ENCODE measurements at regions not wholly inside any gene's neighbourhood (a gene's known extent, or its start where the extent isn't known, plus 50 kb on each side); places are given as distances from the start of the nearest gene placed in this dataset.

DNA sequence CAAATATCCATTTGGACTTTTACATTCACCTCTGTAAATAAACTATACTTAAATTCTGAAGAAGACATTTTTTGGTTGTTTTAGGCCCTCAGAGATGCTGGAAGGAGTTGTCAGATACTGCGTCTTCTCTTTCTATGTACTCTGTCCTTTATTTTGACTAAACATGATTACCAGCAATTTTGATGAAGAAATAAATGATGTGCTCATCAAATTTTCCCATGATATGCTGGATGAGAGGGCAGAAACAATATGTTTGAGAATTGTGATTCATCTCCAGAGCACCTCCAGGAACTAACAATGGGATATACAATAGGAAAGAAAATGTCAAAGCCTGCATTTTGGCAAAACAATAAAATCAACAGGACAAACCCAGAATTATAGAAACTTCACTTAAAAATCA lies 481.6 kb upstream of the HS3ST5 start:
- no peak overlapping the region for H3K27ac Mint-ChIP-seq
- Histone ChIP-seq H3K4me3 (replicated peaks in 1 of 3; ENCODE audit: low read depth in 2 of 3, low read length in 3 of 3) (no peak overlapping the region), H3K79me2 (ENCODE audit: insufficient read depth, low read length) (no peaks in the 10 kb centered on the region), H3K9me3 (replicated peaks in 1 of 2; ENCODE audit: control insufficient read depth in 1 of 2, insufficient read depth in 1 of 2, low read length in 2 of 2) (no peaks in the 10 kb centered on the region), H4K20me1 (ENCODE audit: insufficient read depth, low read length) (no peaks in the 10 kb centered on the region), H3K4me1 (ENCODE audit: control insufficient read depth in 1 of 2, insufficient read depth in 2 of 2, low read length in 2 of 2) (no peaks in the 10 kb centered on the region), H3K36me3 (replicated peaks in 1 of 2; ENCODE audit: control insufficient read depth in 1 of 2, insufficient read depth in 2 of 2, low read length in 2 of 2) (no peaks in the 10 kb centered on the region), H3K27me3 (ENCODE audit: control insufficient read depth in 2 of 2, insufficient read depth in 2 of 2, low read length in 2 of 2) (no peaks in the 10 kb centered on the region), H3K27ac (ENCODE audit: low read depth in 1 of 2, low read length in 2 of 2) (no peak overlapping the region), H3K4me2 (replicated peaks; ENCODE audit: extremely low read depth, low read length, poor library complexity, severe bottlenecking) (no peak overlapping the region), H3K9ac (ENCODE audit: insufficient read depth, low read length, poor library complexity, severe bottlenecking) (no peak overlapping the region), H2AFZ (ENCODE audit: insufficient read depth, low read depth, low read length, poor library complexity, severe bottlenecking) (no peak overlapping the region)
- H3K36me3 Mint-ChIP-seq = no peaks in the 10 kb centered on the region
- peaks cover 0 to under 1% (median 0%) of the 10 kb centered on the region in 7 donors for H3K9me3 Mint-ChIP-seq
- WGBS (ENCODE audit: insufficient coverage) = no CpG with 5 or more reads among the region's 1 CpG
- DNase-seq = no peak
- TF ChIP-seq, protein P1, sequence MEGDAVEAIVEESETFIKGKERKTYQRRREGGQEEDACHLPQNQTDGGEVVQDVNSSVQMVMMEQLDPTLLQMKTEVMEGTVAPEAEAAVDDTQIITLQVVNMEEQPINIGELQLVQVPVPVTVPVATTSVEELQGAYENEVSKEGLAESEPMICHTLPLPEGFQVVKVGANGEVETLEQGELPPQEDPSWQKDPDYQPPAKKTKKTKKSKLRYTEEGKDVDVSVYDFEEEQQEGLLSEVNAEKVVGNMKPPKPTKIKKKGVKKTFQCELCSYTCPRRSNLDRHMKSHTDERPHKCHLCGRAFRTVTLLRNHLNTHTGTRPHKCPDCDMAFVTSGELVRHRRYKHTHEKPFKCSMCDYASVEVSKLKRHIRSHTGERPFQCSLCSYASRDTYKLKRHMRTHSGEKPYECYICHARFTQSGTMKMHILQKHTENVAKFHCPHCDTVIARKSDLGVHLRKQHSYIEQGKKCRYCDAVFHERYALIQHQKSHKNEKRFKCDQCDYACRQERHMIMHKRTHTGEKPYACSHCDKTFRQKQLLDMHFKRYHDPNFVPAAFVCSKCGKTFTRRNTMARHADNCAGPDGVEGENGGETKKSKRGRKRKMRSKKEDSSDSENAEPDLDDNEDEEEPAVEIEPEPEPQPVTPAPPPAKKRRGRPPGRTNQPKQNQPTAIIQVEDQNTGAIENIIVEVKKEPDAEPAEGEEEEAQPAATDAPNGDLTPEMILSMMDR (IDR thresholded peaks at IDR 0.05) = no peak
- H3K4me1 Mint-ChIP-seq = no peaks in the 10 kb centered on the region
- intact Hi-C loops (cut with micrococcal nuclease) = no loop called here
- H3K4me3 Mint-ChIP-seq = no peak overlapping the region
- peaks cover 0 to 2% (median 0%) of the 10 kb centered on the region in 3 donors for H3K27me3 Mint-ChIP-seq (ENCODE audit: low read depth in 3 of 3)

DNA sequence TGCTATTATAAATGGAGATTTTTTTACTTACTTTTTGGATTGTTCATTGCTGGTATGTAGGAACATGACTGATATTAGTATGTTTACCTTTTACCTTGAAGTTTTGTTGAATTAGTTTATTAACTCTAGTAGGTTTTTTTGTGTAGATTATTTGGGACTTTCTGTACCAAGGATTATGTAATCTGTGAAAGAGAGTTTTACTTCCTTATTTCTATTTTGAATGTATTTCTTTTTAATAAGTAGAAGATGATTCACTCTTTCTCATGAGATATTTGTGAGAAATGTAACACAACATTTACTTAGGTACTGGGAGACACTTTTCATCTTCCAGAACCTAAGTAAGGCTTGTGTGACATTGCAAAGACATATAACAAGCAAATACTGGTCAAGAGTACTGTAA lies 473.9 kb upstream of the HS3ST5 start:
- Histone ChIP-seq H3K4me1 (ENCODE audit: control insufficient read depth in 1 of 2, insufficient read depth in 2 of 2, low read length in 2 of 2) (no peaks in the 10 kb centered on the region), H3K27ac (ENCODE audit: low read depth in 1 of 2, low read length in 2 of 2) (no peak overlapping the region), H3K36me3 (replicated peaks in 1 of 2; ENCODE audit: control insufficient read depth in 1 of 2, insufficient read depth in 2 of 2, low read length in 2 of 2) (no peaks in the 10 kb centered on the region), H3K79me2 (ENCODE audit: insufficient read depth, low read length) (no peaks in the 10 kb centered on the region), H3K27me3 (ENCODE audit: control insufficient read depth in 2 of 2, insufficient read depth in 2 of 2, low read length in 2 of 2) (no peaks in the 10 kb centered on the region), H3K9me3 (replicated peaks in 1 of 2; ENCODE audit: control insufficient read depth in 1 of 2, insufficient read depth in 1 of 2, low read length in 2 of 2) (no peaks in the 10 kb centered on the region), H3K9ac (ENCODE audit: insufficient read depth, low read length, poor library complexity, severe bottlenecking) (no peak overlapping the region), H3K4me3 (replicated peaks in 1 of 3; ENCODE audit: low read depth in 2 of 3, low read length in 3 of 3) (no peak overlapping the region), H2AFZ (ENCODE audit: insufficient read depth, low read depth, low read length, poor library complexity, severe bottlenecking) (no peak overlapping the region), H4K20me1 (ENCODE audit: insufficient read depth, low read length) (no peaks in the 10 kb centered on the region), H3K4me2 (replicated peaks; ENCODE audit: extremely low read depth, low read length, poor library complexity, severe bottlenecking) (no peak overlapping the region)
- Mint-ChIP-seq H3K27me3 (ENCODE audit: low read depth in 3 of 3) (peaks cover 0 to 2% (median 0%) of the 10 kb centered on the region in 3 donors), H3K27ac (no peak overlapping the region), H3K4me3 (no peak overlapping the region), H3K36me3 (no peaks in the 10 kb centered on the region), H3K9me3 (peaks cover 0 to 4% (median 0%) of the 10 kb centered on the region in 7 donors), H3K4me1 (no peaks in the 10 kb centered on the region)
- no peak for DNase-seq
- intact Hi-C loops (cut with micrococcal nuclease) = no loop called here
- TF ChIP-seq, protein P1 (IDR thresholded peaks at IDR 0.05) = no peak
